ENCODE measurements at regions not wholly inside any gene's neighbourhood (a gene's known extent, or its start where the extent isn't known, plus 50 kb on each side); places are given as distances from the start of the nearest gene placed in this dataset.

GRCh38 chr22:48138427-48138826, 1376.0 kb downstream of the TBC1D22A start:
- TF ChIP-seq ZFX (IDR thresholded peaks at IDR 0.05; ENCODE audit: borderline replicate concordance) (no peak), CTCF (IDR thresholded peaks at IDR 0.05) (no peak)
- no peak overlapping the region for H3K27ac ChIP-seq

- no peak overlapping the region for H3K27ac ChIP-seq
- TF ChIP-seq ZFX (IDR thresholded peaks at IDR 0.05; ENCODE audit: borderline replicate concordance) (no peak), CTCF (IDR thresholded peaks at IDR 0.05) (no peak)
Measured at GRCh38 chr22:48137640-48138039, 1375.2 kb downstream of the TBC1D22A start.

- no peak overlapping the region for H3K27ac ChIP-seq
- no peak for TF ChIP-seq CTCF (IDR thresholded peaks at IDR 0.05)
- no peak for TF ChIP-seq ZFX (IDR thresholded peaks at IDR 0.05; ENCODE audit: borderline replicate concordance)
Measured at GRCh38 chr22:48135592-48135991, 1373.1 kb downstream of the TBC1D22A start.

- no peak overlapping the region for H3K27ac ChIP-seq
- TF ChIP-seq ZFX (IDR thresholded peaks at IDR 0.05; ENCODE audit: borderline replicate concordance) (no peak), CTCF (IDR thresholded peaks at IDR 0.05) (no peak)
Measured at GRCh38 chr22:48125416-48125815, 1363.0 kb downstream of the TBC1D22A start.

GRCh38 chr22:48121984-48122383, 1359.5 kb downstream of the TBC1D22A start:
- no peak for TF ChIP-seq CTCF (IDR thresholded peaks at IDR 0.05)
- no peak for TF ChIP-seq ZFX (IDR thresholded peaks at IDR 0.05; ENCODE audit: borderline replicate concordance)
- H3K27ac ChIP-seq, result no peak overlapping the region

GRCh38 chr22:48118654-48119053, 1356.2 kb downstream of the TBC1D22A start:
- TF ChIP-seq ZFX (IDR thresholded peaks at IDR 0.05; ENCODE audit: borderline replicate concordance) (no peak), CTCF (IDR thresholded peaks at IDR 0.05) (no peak)
- H3K27ac ChIP-seq, result no peak overlapping the region

GRCh38 chr22:48116871-48117270, 1354.4 kb downstream of the TBC1D22A start:
- no peak overlapping the region for H3K27ac ChIP-seq
- TF ChIP-seq ZFX (IDR thresholded peaks at IDR 0.05; ENCODE audit: borderline replicate concordance), result no peak
- TF ChIP-seq CTCF (IDR thresholded peaks at IDR 0.05), result no peak
